Fibroblast of the aortic adventitia (primary cell): ENCODE measurements at regions not wholly inside any gene's neighbourhood (a gene's known extent, or its start where the extent isn't known, plus 50 kb on each side); places are given as distances from the start of the nearest gene placed in this dataset.

Experiments used
- DNase-seq: peaks from one replicate; pipeline ENCODE4 v3.0.0-alpha.2; 2010; ENCODE audit warnings: low read depth
- H3K4me3 ChIP-seq: 2 replicates; pipeline ENCODE4 v1.5.1; 2011; ENCODE audit warnings: low read depth, mild to moderate bottlenecking, control low read depth, low read length, moderate library complexity
- TF ChIP-seq, protein P1 (sequence below): IDR thresholded peaks from 2 replicates; pipeline ENCODE4 v1.5.1; 2011; ENCODE audit warnings: mild to moderate bottlenecking, low read length, control low read depth, inconsistent platforms; ENCODE audit not compliant: insufficient read depth

DNA sequence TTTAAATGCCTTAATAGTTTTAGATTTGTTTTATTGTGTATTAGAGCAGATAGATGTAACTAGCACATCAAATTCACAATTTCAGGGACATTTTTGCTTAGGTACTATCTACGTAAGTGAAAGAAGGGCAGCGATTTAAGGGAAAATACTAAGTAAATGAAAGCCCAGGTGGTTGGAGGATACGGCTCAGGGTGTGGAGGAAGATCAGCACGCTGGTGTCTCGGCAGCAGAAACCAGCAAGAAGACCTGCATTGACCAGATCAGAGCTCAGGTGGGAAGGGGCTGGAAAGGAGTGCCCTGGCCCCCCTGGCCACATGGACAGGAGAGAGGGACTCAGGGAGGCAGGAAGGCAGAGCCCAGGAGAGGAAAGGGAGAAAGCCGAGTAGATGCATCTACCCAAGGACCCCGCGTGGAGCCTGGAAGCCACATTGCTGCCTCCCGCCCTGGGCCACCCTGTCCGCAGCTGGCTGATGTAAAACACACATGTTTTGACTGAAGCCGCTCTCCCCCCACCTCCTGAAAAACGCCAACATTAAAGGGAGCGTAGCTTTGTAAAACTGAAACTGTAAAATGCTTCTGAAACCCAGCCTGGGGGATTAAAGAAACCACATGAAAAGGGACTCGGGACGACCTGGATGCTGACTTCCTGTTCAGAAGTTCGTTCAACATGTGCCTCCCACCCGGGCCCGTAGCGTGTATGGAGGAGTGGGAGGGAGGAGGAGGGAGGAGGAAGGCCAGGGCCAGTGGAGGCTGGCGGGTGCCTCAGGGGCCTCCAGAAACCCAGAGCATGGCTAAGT, 72.6 kb upstream of the TARDBP start:
- no peak overlapping the region for H3K4me3 ChIP-seq
- no peak for DNase-seq
- TF ChIP-seq, protein P1, sequence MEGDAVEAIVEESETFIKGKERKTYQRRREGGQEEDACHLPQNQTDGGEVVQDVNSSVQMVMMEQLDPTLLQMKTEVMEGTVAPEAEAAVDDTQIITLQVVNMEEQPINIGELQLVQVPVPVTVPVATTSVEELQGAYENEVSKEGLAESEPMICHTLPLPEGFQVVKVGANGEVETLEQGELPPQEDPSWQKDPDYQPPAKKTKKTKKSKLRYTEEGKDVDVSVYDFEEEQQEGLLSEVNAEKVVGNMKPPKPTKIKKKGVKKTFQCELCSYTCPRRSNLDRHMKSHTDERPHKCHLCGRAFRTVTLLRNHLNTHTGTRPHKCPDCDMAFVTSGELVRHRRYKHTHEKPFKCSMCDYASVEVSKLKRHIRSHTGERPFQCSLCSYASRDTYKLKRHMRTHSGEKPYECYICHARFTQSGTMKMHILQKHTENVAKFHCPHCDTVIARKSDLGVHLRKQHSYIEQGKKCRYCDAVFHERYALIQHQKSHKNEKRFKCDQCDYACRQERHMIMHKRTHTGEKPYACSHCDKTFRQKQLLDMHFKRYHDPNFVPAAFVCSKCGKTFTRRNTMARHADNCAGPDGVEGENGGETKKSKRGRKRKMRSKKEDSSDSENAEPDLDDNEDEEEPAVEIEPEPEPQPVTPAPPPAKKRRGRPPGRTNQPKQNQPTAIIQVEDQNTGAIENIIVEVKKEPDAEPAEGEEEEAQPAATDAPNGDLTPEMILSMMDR, result no peak

DNA sequence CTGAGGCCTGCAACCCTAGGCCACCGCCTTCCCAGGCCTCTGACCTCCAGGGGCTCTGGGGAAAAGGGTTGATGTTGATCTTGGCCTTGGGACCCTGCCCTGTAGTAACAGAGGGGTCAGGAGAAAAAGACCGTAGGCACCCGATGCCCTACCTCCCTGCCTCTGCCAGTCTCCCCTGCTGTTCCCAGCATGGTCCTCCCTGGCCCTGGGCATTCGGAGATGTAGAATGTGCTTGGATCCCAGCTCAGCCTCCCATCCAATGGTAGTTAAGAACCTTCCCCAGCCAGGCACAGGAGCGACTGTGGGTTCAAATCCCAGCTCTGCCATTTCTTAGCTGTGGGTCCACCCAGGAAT, 72.0 kb upstream of the TARDBP start:
- TF ChIP-seq, protein P1, result no peak
- H3K4me3 ChIP-seq, result no peak overlapping the region
- DNase-seq, result no peak

DNA sequence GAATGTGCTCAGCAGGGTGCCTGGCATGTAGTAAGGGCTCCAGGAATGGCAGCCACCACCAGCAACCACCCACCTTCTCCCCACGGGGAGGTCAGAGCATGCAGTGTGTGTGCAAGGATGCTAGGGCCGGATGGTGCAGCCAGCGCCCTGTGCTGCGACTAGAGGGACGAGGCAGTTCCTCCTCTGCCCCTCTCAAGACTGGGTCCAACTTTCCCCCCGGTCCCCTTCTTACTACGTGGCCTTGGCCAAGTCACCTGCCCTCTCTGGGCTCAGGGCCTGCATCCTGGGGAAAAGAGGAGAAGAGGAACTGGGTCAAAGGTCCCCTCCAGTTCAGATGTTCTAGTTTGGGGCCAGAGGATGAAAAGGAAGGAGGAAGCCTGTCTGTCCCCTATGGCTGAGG, 71.6 kb upstream of the TARDBP start:
- TF ChIP-seq, protein P1, result no peak
- DNase-seq, result no peak
- H3K4me3 ChIP-seq, result no peak overlapping the region

DNA sequence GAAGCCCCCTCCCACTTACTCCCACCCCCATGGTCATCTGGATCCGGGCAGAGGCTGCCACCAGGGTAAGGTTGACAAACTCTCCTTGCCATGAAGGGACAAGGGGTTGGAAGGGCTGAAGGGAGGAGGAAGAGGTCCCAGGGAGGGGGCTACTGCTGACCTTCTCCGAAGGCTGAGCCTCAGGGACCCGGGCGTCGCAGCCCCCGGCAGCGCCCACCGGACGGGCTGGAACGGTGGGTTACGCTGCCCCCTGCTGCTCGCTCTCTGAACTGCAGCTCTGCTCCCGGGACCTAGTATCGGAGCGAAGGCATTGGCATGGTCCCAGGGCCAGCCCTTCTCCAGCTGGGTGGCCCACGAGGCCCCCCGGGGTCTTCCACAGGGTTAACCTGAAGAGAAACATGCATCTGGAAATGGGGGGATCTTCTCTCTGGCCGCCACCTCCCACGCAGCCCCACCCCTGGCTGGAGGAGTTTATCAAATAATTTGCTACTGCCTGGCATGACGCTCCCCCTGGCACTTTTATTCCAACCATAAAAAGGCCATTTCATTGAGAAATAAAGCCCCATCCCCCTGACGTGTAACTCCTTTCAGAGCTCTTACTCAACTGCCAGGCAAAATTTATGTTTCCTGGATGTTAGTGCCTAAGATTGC, 70.4 kb upstream of the TARDBP start:
- TF ChIP-seq, protein P1, result peak; percentile 90
- no peak overlapping the region for H3K4me3 ChIP-seq
- DNase-seq, result peak; percentile 48

DNA sequence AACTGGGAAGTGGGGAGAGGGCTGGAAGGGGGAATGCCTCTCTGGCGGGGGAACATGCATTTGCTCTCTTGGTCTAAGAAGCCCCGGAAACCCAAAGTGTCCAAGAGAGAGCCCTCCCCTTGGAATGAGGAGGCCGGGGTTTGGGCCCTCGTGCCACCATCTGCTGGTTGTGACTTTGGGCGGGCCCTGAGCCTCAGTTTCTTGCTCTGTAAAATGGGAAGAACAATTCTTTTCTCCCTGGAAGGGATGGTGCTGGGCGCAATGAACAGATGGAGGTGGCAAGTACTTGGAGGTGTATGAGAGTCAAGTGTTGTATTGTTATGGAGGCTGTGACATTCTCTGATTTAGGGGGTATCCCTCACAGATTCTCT, 69.9 kb upstream of the TARDBP start:
- no peak for DNase-seq
- no peak overlapping the region for H3K4me3 ChIP-seq
- TF ChIP-seq, protein P1, result no peak

DNA sequence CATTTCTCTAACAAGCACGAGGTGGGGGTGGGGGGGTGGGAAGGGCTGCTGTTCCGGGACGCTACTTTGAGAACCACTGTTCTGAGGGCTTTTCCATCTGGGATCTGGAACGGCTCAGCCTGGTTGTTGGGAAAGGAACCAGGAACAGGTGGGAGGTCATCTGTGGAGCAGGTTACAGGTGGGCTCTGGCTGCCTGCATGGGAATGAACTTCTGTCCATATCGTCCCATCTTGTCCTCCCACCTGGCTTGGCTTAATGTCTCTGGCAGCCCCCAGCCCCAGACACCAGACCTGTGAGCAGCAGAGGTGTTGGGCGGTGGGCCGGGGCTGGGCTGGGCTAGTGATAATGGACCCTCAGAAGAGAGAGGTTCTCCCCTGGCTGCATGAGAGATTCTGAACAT, 69.4 kb upstream of the TARDBP start:
- TF ChIP-seq, protein P1, result no peak
- DNase-seq, result no peak
- no peak overlapping the region for H3K4me3 ChIP-seq
